Smooth muscle cell (in vitro differentiated cells): ENCODE measurements at regions not wholly inside any gene's neighbourhood (a gene's known extent, or its start where the extent isn't known, plus 50 kb on each side); places are given as distances from the start of the nearest gene placed in this dataset.

ENCODE experiments used
- DNase-seq: peaks from one replicate; lab custom pipeline; 2025; ENCODE audit not compliant: unreplicated experiment; lab: John Stamatoyannopoulos, UW
- H2AFZ ChIP-seq: fragments of 200-600 bp; sonication (generic); 2 replicates; pipeline ENCODE4 v1.6.0; 2016; ENCODE audit warnings: antibody characterized with exemption, low read depth, mild to moderate bottlenecking
- H3F3A ChIP-seq: fragments of 200-600 bp; sonication (generic); 2 replicates; pipeline ENCODE4 v1.6.0; 2017; ENCODE audit warnings: antibody characterized with exemption, low read depth
- H3K27ac ChIP-seq: fragments of 200-600 bp; sonication (generic); 2 replicates; pipeline ENCODE4 v1.5.1; 2016; ENCODE audit warnings: low read depth, mild to moderate bottlenecking
- H3K27me3 ChIP-seq: fragments of 200-600 bp; sonication (generic); 2 replicates; pipeline ENCODE4 v1.6.1; 2016; ENCODE audit warnings: low read depth, mild to moderate bottlenecking
- H3K36me3 ChIP-seq: fragments of 200-600 bp; sonication (generic); 2 replicates; pipeline ENCODE4 v1.5.1; 2016; ENCODE audit warnings: low read depth
- H3K4me1 ChIP-seq: fragments of 200-600 bp; sonication (generic); 2 replicates; pipeline ENCODE4 v1.5.1; 2016; ENCODE audit warnings: low read depth
- H3K4me2 ChIP-seq: fragments of 200-600 bp; sonication (generic); 2 replicates; pipeline ENCODE4 v1.6.0; 2016; ENCODE audit warnings: mild to moderate bottlenecking
- H3K4me3 ChIP-seq: fragments of 200-600 bp; sonication (generic); 2 replicates; pipeline ENCODE4 v1.5.1; 2016; ENCODE audit warnings: mild to moderate bottlenecking
- H3K79me2 ChIP-seq: fragments of 200-600 bp; sonication (generic); 2 replicates; pipeline ENCODE4 v1.6.0; 2016; ENCODE audit warnings: low read depth, mild to moderate bottlenecking
- H3K9ac ChIP-seq: fragments of 200-600 bp; sonication (generic); 2 replicates; pipeline ENCODE4 v1.6.0; 2016; ENCODE audit warnings: low read depth
- H3K9me3 ChIP-seq: fragments of 200-600 bp; sonication (generic); replicated peaks from 2 replicates; pipeline ENCODE4 v1.5.1; 2016; ENCODE audit warnings: low read depth
- H4K20me1 ChIP-seq: fragments of 200-600 bp; sonication (generic); 2 replicates; pipeline ENCODE4 v1.6.0; 2016; ENCODE audit warnings: low read depth
- WGBS: methylation state at CpG from one replicate; pipeline ENCODE4 v1.1.7; 2016; ENCODE audit warnings: low lambda C conversion rate; 5-methylcytosine and 5-hydroxymethylcytosine counted together
- TF ChIP-seq, protein P1 (sequence below): fragments of 200-600 bp; sonication (generic); IDR thresholded peaks from 2 replicates; pipeline ENCODE4 v1.5.1; 2017; ENCODE audit warnings: borderline replicate concordance, mild to moderate bottlenecking, antibody characterized with exemption; ENCODE audit not compliant: insufficient read depth, poor library complexity, severe bottlenecking

DNA sequence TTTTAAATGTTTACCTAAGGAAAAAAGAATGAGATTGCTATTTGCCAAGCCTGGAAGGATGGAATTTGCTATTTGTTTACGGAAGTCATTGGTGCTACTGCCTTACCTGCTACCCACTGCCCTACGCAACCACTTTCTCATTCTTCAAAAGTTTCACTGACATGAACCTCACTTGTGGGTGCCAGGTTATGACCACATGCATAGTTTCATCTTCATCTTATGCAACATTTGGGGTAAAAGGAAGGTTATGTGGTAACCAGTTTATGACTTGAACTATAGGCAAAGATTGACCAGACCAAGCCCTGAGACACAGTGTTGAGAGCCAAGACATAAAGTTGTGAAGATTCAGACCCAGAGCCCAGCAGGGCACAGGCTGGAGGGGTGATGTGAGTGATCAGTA lies 142.5 kb downstream of the LACC1 start:
- no peaks in the 10 kb centered on the region for H4K20me1 ChIP-seq
- no peaks in the 10 kb centered on the region for H3K4me1 ChIP-seq
- H3K79me2 ChIP-seq, result no peaks in the 10 kb centered on the region
- H3K27ac ChIP-seq, result no peak overlapping the region
- TF ChIP-seq, protein P1, sequence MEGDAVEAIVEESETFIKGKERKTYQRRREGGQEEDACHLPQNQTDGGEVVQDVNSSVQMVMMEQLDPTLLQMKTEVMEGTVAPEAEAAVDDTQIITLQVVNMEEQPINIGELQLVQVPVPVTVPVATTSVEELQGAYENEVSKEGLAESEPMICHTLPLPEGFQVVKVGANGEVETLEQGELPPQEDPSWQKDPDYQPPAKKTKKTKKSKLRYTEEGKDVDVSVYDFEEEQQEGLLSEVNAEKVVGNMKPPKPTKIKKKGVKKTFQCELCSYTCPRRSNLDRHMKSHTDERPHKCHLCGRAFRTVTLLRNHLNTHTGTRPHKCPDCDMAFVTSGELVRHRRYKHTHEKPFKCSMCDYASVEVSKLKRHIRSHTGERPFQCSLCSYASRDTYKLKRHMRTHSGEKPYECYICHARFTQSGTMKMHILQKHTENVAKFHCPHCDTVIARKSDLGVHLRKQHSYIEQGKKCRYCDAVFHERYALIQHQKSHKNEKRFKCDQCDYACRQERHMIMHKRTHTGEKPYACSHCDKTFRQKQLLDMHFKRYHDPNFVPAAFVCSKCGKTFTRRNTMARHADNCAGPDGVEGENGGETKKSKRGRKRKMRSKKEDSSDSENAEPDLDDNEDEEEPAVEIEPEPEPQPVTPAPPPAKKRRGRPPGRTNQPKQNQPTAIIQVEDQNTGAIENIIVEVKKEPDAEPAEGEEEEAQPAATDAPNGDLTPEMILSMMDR, result no peak
- H3K4me3 ChIP-seq, result no peak overlapping the region
- no peaks in the 10 kb centered on the region for H3K27me3 ChIP-seq
- no peaks in the 10 kb centered on the region for H3F3A ChIP-seq
- 96% methylated on average over 2 of the region's 2 CpGs for WGBS
- H3K36me3 ChIP-seq, result no peaks in the 10 kb centered on the region
- H2AFZ ChIP-seq, result no peak overlapping the region
- H3K9me3 ChIP-seq, result no peaks in the 10 kb centered on the region
- no peak overlapping the region for H3K4me2 ChIP-seq
- H3K9ac ChIP-seq, result no peak overlapping the region
- DNase-seq, result no peak

DNA sequence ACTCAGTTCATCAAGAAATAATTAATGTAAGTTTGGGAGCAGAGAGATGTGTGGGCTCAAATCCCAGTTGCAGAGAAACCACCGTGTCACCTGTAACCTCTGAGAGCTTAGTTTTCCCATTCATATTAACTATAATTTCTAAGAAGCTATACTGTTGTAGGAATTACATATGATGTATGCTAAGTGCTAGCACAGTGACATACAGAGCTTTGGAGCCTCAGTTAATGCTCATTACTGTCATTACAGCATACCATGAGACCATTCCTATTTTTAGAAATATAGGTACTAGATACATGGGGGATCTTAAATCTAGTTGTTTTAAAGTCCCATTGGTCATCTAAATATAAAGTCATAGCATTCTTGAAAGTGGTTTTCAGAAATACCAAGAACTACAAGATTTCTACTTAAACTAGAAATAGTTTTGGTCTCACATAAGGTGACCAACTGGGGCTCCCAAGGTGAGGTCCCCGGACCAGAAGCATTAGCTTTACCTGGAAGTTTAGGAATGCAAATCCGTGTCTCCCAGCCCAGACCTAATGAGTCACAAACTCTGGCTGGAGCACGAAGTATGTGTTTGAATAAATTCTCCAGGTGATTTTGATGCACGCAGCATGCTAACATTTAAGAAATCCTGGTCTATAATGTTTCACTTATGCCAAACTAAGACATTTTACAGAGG lies 144.6 kb downstream of the LACC1 start:
- H3K27ac ChIP-seq, result peak overlapping the region; percentile 30
- H3K9ac ChIP-seq, result no peak overlapping the region
- H2AFZ ChIP-seq, result no peak overlapping the region
- 72% methylated on average over 5 of the region's 5 CpGs for WGBS
- H3K36me3 ChIP-seq, result no peaks in the 10 kb centered on the region
- no peaks in the 10 kb centered on the region for H3K79me2 ChIP-seq
- H3F3A ChIP-seq, result no peaks in the 10 kb centered on the region
- no peaks in the 10 kb centered on the region for H3K4me1 ChIP-seq
- TF ChIP-seq, protein P1, result no peak
- no peaks in the 10 kb centered on the region for H3K9me3 ChIP-seq
- peak overlapping the region; percentile 15 for H3K4me2 ChIP-seq
- no peak for DNase-seq
- no peak overlapping the region for H3K4me3 ChIP-seq
- no peaks in the 10 kb centered on the region for H3K27me3 ChIP-seq
- no peaks in the 10 kb centered on the region for H4K20me1 ChIP-seq

DNA sequence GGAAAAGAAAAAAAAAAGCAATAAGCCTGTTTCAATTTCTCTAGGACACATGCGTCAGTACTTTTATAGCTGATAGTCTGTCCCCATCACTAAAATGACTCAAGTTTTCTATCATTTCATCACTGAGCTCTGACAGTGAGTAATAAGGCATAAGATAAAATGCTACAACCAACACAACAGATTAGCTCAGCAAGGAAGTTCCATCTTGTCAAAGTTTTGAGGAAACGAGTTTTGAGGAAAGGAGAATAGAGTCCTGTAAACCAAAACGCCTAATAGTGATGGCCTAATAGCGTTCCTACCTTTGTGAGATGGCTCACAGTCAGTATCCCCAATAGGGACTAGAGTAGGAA lies 145.1 kb downstream of the LACC1 start:
- Histone ChIP-seq H3K36me3 (no peaks in the 10 kb centered on the region), H3K9ac (no peak overlapping the region), H3K79me2 (no peaks in the 10 kb centered on the region), H3K27me3 (no peaks in the 10 kb centered on the region), H2AFZ (no peak overlapping the region), H3K4me1 (no peaks in the 10 kb centered on the region), H3K4me2 (peak overlapping the region; percentile 15), H3F3A (no peaks in the 10 kb centered on the region), H4K20me1 (no peaks in the 10 kb centered on the region), H3K9me3 (no peaks in the 10 kb centered on the region), H3K4me3 (no peak overlapping the region), H3K27ac (peak overlapping the region; percentile 30)
- TF ChIP-seq, protein P1, result no peak
- DNase-seq, result no peak
- WGBS, result 37% methylated on average over 4 of the region's 4 CpGs

DNA sequence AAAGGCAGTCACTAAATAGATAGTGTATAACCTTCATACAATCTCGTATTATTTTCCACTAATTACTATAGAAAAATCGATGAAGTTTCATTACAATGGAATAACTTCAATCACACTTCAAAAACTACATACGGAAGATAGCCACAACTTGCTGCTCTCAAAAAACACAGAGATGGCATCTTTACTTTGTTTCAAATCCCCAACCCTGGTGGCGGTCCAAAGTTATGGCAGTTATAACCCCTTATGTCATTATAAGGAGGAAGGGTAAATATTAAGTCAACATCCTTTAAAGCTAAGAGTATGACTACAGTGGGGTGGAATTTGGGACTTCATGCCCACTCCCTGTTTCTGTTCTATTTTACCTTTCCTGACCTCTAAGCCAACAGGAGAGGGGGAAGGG lies 146.5 kb downstream of the LACC1 start:
- Histone ChIP-seq H3K36me3 (no peaks in the 10 kb centered on the region), H3K4me2 (no peak overlapping the region), H3K27ac (no peak overlapping the region), H3K79me2 (no peaks in the 10 kb centered on the region), H3K4me1 (no peaks in the 10 kb centered on the region), H3K27me3 (no peaks in the 10 kb centered on the region), H3F3A (no peaks in the 10 kb centered on the region), H2AFZ (no peak overlapping the region), H3K4me3 (no peak overlapping the region), H3K9me3 (no peaks in the 10 kb centered on the region), H4K20me1 (no peaks in the 10 kb centered on the region), H3K9ac (no peak overlapping the region)
- TF ChIP-seq, protein P1, result no peak
- no peak for DNase-seq
- 96% methylated on average over 4 of the region's 4 CpGs for WGBS
